ENCODE measurements at regions not wholly inside any gene's neighbourhood (a gene's known extent, or its start where the extent isn't known, plus 50 kb on each side); places are given as distances from the start of the nearest gene placed in this dataset.

DNA sequence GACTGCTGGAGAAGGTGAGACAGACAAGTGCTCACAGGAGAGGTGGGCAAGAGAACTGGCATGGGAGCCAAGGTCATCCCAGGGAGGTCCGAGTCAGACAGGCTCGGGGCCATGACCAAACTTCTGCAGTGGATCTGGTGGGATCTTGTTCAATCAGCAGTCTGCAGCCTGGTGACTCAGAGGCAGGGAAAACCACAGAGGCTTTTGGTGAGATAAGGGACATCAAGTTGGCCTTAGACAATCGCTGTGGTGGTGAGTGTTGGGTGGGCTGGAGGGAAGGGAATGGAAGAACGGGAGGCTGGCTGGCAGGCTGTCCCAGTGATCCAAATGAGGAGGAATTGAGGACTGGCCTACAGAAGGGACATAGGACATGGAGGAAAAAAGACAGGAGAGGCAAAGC, 123.8 kb downstream of the TMEM174 start:
- peaks cover 2 to 3% of the 10 kb centered on the region in 2 experiments; a peak in 1 of 5 replicates for H3K9me3 Mint-ChIP-seq
- DNase-seq: no peak
- TF ChIP-seq, protein P1, sequence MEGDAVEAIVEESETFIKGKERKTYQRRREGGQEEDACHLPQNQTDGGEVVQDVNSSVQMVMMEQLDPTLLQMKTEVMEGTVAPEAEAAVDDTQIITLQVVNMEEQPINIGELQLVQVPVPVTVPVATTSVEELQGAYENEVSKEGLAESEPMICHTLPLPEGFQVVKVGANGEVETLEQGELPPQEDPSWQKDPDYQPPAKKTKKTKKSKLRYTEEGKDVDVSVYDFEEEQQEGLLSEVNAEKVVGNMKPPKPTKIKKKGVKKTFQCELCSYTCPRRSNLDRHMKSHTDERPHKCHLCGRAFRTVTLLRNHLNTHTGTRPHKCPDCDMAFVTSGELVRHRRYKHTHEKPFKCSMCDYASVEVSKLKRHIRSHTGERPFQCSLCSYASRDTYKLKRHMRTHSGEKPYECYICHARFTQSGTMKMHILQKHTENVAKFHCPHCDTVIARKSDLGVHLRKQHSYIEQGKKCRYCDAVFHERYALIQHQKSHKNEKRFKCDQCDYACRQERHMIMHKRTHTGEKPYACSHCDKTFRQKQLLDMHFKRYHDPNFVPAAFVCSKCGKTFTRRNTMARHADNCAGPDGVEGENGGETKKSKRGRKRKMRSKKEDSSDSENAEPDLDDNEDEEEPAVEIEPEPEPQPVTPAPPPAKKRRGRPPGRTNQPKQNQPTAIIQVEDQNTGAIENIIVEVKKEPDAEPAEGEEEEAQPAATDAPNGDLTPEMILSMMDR (conservative IDR thresholded peaks at IDR 0.05): no peak
- no peak overlapping the region for H2AFZ ChIP-seq (ENCODE audit: low read length)
- no CpG with 5 or more reads among the region's 4 CpGs for WGBS (ENCODE audit: extremely low coverage, insufficient read length, low lambda C conversion rate)
- no peak overlapping the region for H3K56ac ChIP-seq (ENCODE audit: insufficient read length, low read depth, low read length)
- H2BK12ac ChIP-seq (ENCODE audit: insufficient read length, low read depth, low read length): no peak overlapping the region
- no peaks in the 10 kb centered on the region; a peak in 2 of 7 replicates for H3K36me3 Mint-ChIP-seq (ENCODE audit: insufficient read depth in 1 of 3, low read depth in 3 of 3)
- no peaks in the 10 kb centered on the region for H3K4me1 ChIP-seq (ENCODE audit: insufficient read depth, low read length)
- no peak overlapping the region for H2AK5ac ChIP-seq (ENCODE audit: insufficient read length, low read length)
- H3K14ac ChIP-seq (ENCODE audit: insufficient read depth, low read length): no peak overlapping the region
- H2BK5ac ChIP-seq (ENCODE audit: insufficient read length, low read length): no peak overlapping the region
- H3K9me3 ChIP-seq (ENCODE audit: control insufficient read depth, low read depth, low read length): no peaks in the 10 kb centered on the region
- no peak overlapping the region for H3K27ac Mint-ChIP-seq
- no peak overlapping the region for H3K27ac ChIP-seq (ENCODE audit: insufficient read length, low read depth, low read length)
- H4K5ac ChIP-seq (ENCODE audit: insufficient read length, low read depth, low read length): no peak overlapping the region
- H3K4me2 ChIP-seq (ENCODE audit: insufficient read depth, insufficient read length, low read length): no peak overlapping the region
- H3K4me1 Mint-ChIP-seq: peaks cover 31 to 48% of the 10 kb centered on the region in 2 experiments
- no peaks in the 10 kb centered on the region for H3K79me2 ChIP-seq (ENCODE audit: insufficient read depth, low read length)
- H3K4me3 Mint-ChIP-seq: peak overlapping the region in 1 of 2 experiments; percentile 6; a peak in 2 of 5 replicates
- no peak overlapping the region for H3K4ac ChIP-seq (ENCODE audit: low read depth, low read length)
- H3K9ac ChIP-seq (ENCODE audit: extremely low read depth, insufficient read length, low read length): no peak overlapping the region
- H4K91ac ChIP-seq (ENCODE audit: insufficient read length, low read depth, low read length): no peak overlapping the region
- H4K20me1 ChIP-seq (ENCODE audit: control insufficient read depth, insufficient read depth, insufficient read length): no peaks in the 10 kb centered on the region
- H2BK120ac ChIP-seq (ENCODE audit: low read depth, low read length, poor library complexity, severe bottlenecking): no peak overlapping the region
- H2BK20ac ChIP-seq (ENCODE audit: low read depth, low read length, poor library complexity, severe bottlenecking): no peak overlapping the region
- H3K23ac ChIP-seq (ENCODE audit: insufficient read length, low read depth, low read length): no peak overlapping the region
- H3T11ph ChIP-seq (ENCODE audit: low read length): no peak overlapping the region
- no peak overlapping the region for H4K8ac ChIP-seq (replicated peaks; ENCODE audit: insufficient read length, low read depth, low read length)
- H3K18ac ChIP-seq (ENCODE audit: insufficient read length, low read depth, low read length): no peak overlapping the region
- H3K79me1 ChIP-seq (ENCODE audit: insufficient read depth, low read depth, low read length, poor library complexity, severe bottlenecking): no peaks in the 10 kb centered on the region
- peaks cover 61% of the 10 kb centered on the region for H3K27me3 ChIP-seq (ENCODE audit: insufficient read depth, low read length)
- H3K27me3 Mint-ChIP-seq (ENCODE audit: low read depth): peaks cover 99% of the 10 kb centered on the region
- no peak overlapping the region for H2BK15ac ChIP-seq (ENCODE audit: low read depth, low read length)
- peaks cover 9% of the 10 kb centered on the region for H3K23me2 ChIP-seq (ENCODE audit: insufficient read length, low read depth, low read length, poor library complexity, severe bottlenecking)

All from H9 (cell line).